ENCODE measurements at regions not wholly inside any gene's neighbourhood (a gene's known extent, or its start where the extent isn't known, plus 50 kb on each side); places are given as distances from the start of the nearest gene placed in this dataset.

- H3K4me3 ChIP-seq (ENCODE audit: insufficient read length, low read depth): no peak overlapping the region
- no peaks in the 10 kb centered on the region for H3K4me1 ChIP-seq (ENCODE audit: insufficient read depth, insufficient read length)
- H3K9ac ChIP-seq (ENCODE audit: insufficient read length, low read depth): no peak overlapping the region
- no peaks in the 10 kb centered on the region for H3K27me3 ChIP-seq (ENCODE audit: insufficient read depth, insufficient read length)
- no peaks in the 10 kb centered on the region for H3K36me3 ChIP-seq (ENCODE audit: insufficient read depth, insufficient read length, low read length)
- no peak for TF ChIP-seq SUZ12 (IDR thresholded peaks at IDR 0.05; ENCODE audit: extremely low read depth, insufficient read depth, insufficient read length)
- no peak for TF ChIP-seq ZNF274 (IDR thresholded peaks at IDR 0.05; ENCODE audit: low read depth, low read length)
- no peak for TF ChIP-seq YY1 (IDR thresholded peaks at IDR 0.05; ENCODE audit: insufficient read depth, insufficient read length)
- DNase-seq (ENCODE audit: low read depth, low spot score): peak; percentile 25
- no peaks in the 10 kb centered on the region for H3K9me3 ChIP-seq (ENCODE audit: insufficient read depth, low read length)
Observed at GRCh38 chr3:102529452-102529851, 94.6 kb downstream of the ZPLD1 start.

- Histone ChIP-seq H3K36me3 (ENCODE audit: insufficient read depth, insufficient read length, low read length) (no peaks in the 10 kb centered on the region), H3K4me1 (ENCODE audit: insufficient read depth, insufficient read length) (no peaks in the 10 kb centered on the region), H3K9ac (ENCODE audit: insufficient read length, low read depth) (no peak overlapping the region), H3K4me3 (ENCODE audit: insufficient read length, low read depth) (no peak overlapping the region), H3K27me3 (ENCODE audit: insufficient read depth, insufficient read length) (no peaks in the 10 kb centered on the region), H3K9me3 (ENCODE audit: insufficient read depth, low read length) (no peaks in the 10 kb centered on the region)
- no peak for DNase-seq (ENCODE audit: low read depth, low spot score)
- TF ChIP-seq SUZ12 (IDR thresholded peaks at IDR 0.05; ENCODE audit: extremely low read depth, insufficient read depth, insufficient read length): no peak
- TF ChIP-seq YY1 (IDR thresholded peaks at IDR 0.05; ENCODE audit: insufficient read depth, insufficient read length): no peak
- TF ChIP-seq ZNF274 (IDR thresholded peaks at IDR 0.05; ENCODE audit: low read depth, low read length): no peak
Observed at GRCh38 chr3:102530415-102531181, 95.8 kb downstream of the ZPLD1 start.

GRCh38 chr3:102531686-102532085, 96.9 kb downstream of the ZPLD1 start:
- Histone ChIP-seq H3K9me3 (ENCODE audit: insufficient read depth, low read length) (no peaks in the 10 kb centered on the region), H3K27me3 (ENCODE audit: insufficient read depth, insufficient read length) (no peaks in the 10 kb centered on the region), H3K36me3 (ENCODE audit: insufficient read depth, insufficient read length, low read length) (no peaks in the 10 kb centered on the region), H3K4me3 (ENCODE audit: insufficient read length, low read depth) (no peak overlapping the region), H3K4me1 (ENCODE audit: insufficient read depth, insufficient read length) (no peaks in the 10 kb centered on the region), H3K9ac (ENCODE audit: insufficient read length, low read depth) (no peak overlapping the region)
- DNase-seq (ENCODE audit: low read depth, low spot score): no peak
- TF ChIP-seq SUZ12 (IDR thresholded peaks at IDR 0.05; ENCODE audit: extremely low read depth, insufficient read depth, insufficient read length) (no peak), ZNF274 (IDR thresholded peaks at IDR 0.05; ENCODE audit: low read depth, low read length) (no peak), YY1 (IDR thresholded peaks at IDR 0.05; ENCODE audit: insufficient read depth, insufficient read length) (no peak)

DNA sequence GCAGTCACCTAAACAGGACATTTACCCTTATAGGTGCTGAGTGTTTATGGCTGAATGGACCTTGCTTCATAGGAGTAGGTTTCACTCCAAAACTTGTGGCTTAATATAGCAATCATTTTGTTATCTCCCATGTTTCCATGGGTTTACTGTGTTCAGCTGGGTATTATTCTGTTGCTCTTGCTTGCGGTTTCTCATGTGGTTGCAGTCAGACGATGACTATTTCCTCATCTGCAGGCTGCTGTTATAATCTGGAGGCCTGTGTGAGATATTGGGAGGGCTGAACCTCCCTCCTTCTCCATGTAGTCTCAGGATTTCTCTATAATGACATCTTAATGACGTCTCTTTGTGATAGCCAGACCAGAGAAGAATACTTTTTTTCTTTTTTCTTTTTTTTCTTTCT, 98.1 kb downstream of the ZPLD1 start:
- no peaks in the 10 kb centered on the region for H3K36me3 ChIP-seq (ENCODE audit: insufficient read depth, insufficient read length, low read length)
- TF ChIP-seq YY1 (IDR thresholded peaks at IDR 0.05; ENCODE audit: insufficient read depth, insufficient read length) (no peak), SUZ12 (IDR thresholded peaks at IDR 0.05; ENCODE audit: extremely low read depth, insufficient read depth, insufficient read length) (no peak), ZNF274 (IDR thresholded peaks at IDR 0.05; ENCODE audit: low read depth, low read length) (no peak)
- no peaks in the 10 kb centered on the region for H3K9me3 ChIP-seq (ENCODE audit: insufficient read depth, low read length)
- no peak for DNase-seq (ENCODE audit: low read depth, low spot score)
- no peak overlapping the region for H3K4me3 ChIP-seq (ENCODE audit: insufficient read length, low read depth)
- H3K9ac ChIP-seq (ENCODE audit: insufficient read length, low read depth): no peak overlapping the region
- H3K4me1 ChIP-seq (ENCODE audit: insufficient read depth, insufficient read length): no peaks in the 10 kb centered on the region
- H3K27me3 ChIP-seq (ENCODE audit: insufficient read depth, insufficient read length): no peaks in the 10 kb centered on the region

- Histone ChIP-seq H3K36me3 (ENCODE audit: insufficient read depth, insufficient read length, low read length) (no peaks in the 10 kb centered on the region), H3K9ac (ENCODE audit: insufficient read length, low read depth) (no peak overlapping the region), H3K9me3 (ENCODE audit: insufficient read depth, low read length) (no peaks in the 10 kb centered on the region), H3K27me3 (ENCODE audit: insufficient read depth, insufficient read length) (no peaks in the 10 kb centered on the region), H3K4me3 (ENCODE audit: insufficient read length, low read depth) (no peak overlapping the region), H3K4me1 (ENCODE audit: insufficient read depth, insufficient read length) (no peaks in the 10 kb centered on the region)
- DNase-seq (ENCODE audit: low read depth, low spot score): no peak
- no peak for TF ChIP-seq YY1 (IDR thresholded peaks at IDR 0.05; ENCODE audit: insufficient read depth, insufficient read length)
- no peak for TF ChIP-seq ZNF274 (IDR thresholded peaks at IDR 0.05; ENCODE audit: low read depth, low read length)
- TF ChIP-seq SUZ12 (IDR thresholded peaks at IDR 0.05; ENCODE audit: extremely low read depth, insufficient read depth, insufficient read length): no peak
Observed at GRCh38 chr3:102533784-102534183, 99.0 kb downstream of the ZPLD1 start.

GRCh38 chr3:102536456-102536855, 101.6 kb downstream of the ZPLD1 start:
- TF ChIP-seq SUZ12 (IDR thresholded peaks at IDR 0.05; ENCODE audit: extremely low read depth, insufficient read depth, insufficient read length) (no peak), ZNF274 (IDR thresholded peaks at IDR 0.05; ENCODE audit: low read depth, low read length) (no peak), YY1 (IDR thresholded peaks at IDR 0.05; ENCODE audit: insufficient read depth, insufficient read length) (no peak)
- no peaks in the 10 kb centered on the region for H3K36me3 ChIP-seq (ENCODE audit: insufficient read depth, insufficient read length, low read length)
- no peak overlapping the region for H3K9ac ChIP-seq (ENCODE audit: insufficient read length, low read depth)
- peak; percentile 9 for DNase-seq (ENCODE audit: low read depth, low spot score)
- no peaks in the 10 kb centered on the region for H3K9me3 ChIP-seq (ENCODE audit: insufficient read depth, low read length)
- H3K4me1 ChIP-seq (ENCODE audit: insufficient read depth, insufficient read length): no peaks in the 10 kb centered on the region
- no peak overlapping the region for H3K4me3 ChIP-seq (ENCODE audit: insufficient read length, low read depth)
- no peaks in the 10 kb centered on the region for H3K27me3 ChIP-seq (ENCODE audit: insufficient read depth, insufficient read length)

GRCh38 chr3:102537123-102537522, 102.3 kb downstream of the ZPLD1 start:
- H3K9ac ChIP-seq (ENCODE audit: insufficient read length, low read depth): no peak overlapping the region
- TF ChIP-seq SUZ12 (IDR thresholded peaks at IDR 0.05; ENCODE audit: extremely low read depth, insufficient read depth, insufficient read length) (no peak), YY1 (IDR thresholded peaks at IDR 0.05; ENCODE audit: insufficient read depth, insufficient read length) (no peak), ZNF274 (IDR thresholded peaks at IDR 0.05; ENCODE audit: low read depth, low read length) (no peak)
- no peak overlapping the region for H3K4me3 ChIP-seq (ENCODE audit: insufficient read length, low read depth)
- H3K4me1 ChIP-seq (ENCODE audit: insufficient read depth, insufficient read length): no peaks in the 10 kb centered on the region
- H3K9me3 ChIP-seq (ENCODE audit: insufficient read depth, low read length): no peaks in the 10 kb centered on the region
- H3K27me3 ChIP-seq (ENCODE audit: insufficient read depth, insufficient read length): no peaks in the 10 kb centered on the region
- no peaks in the 10 kb centered on the region for H3K36me3 ChIP-seq (ENCODE audit: insufficient read depth, insufficient read length, low read length)
- no peak for DNase-seq (ENCODE audit: low read depth, low spot score)
